Effector memory CD8-positive, alpha-beta T cell (primary cell): ENCODE measurements at regions not wholly inside any gene's neighbourhood (a gene's known extent, or its start where the extent isn't known, plus 50 kb on each side); places are given as distances from the start of the nearest gene placed in this dataset.
"Not testable (repeated sequence)": the region's sequence is repeated elsewhere in the genome, so short reads cannot be mapped to it uniquely, and the experiment has no call there.

ENCODE experiments used
- ATAC-seq: fragments of 150-1000 bp; cut with Tn5 transposase; replicated peaks from 2 replicates; pipeline ENCODE4 v1.10.0; 2021; ENCODE audit warnings: mild to moderate bottlenecking, moderate library complexity
- DNase-seq, 3 experiments: peaks; one replicate each; pipeline ENCODE4 v3.0.0; 2021
- H3K27ac Mint-ChIP-seq, 2 donors: one replicate each; pipeline ENCODE4 v1.8.0; 2022; ENCODE audit warnings: mild to moderate bottlenecking in 2 of 2, mixed read lengths in 2 of 2, moderate library complexity in 2 of 2
- H3K27me3 Mint-ChIP-seq, 2 donors: one replicate each; pipeline ENCODE4 v1.8.0; 2022; ENCODE audit warnings: mixed read lengths in 2 of 2
- H3K36me3 Mint-ChIP-seq: one replicate; pipeline ENCODE4 v1.8.0; 2022; ENCODE audit warnings: mild to moderate bottlenecking, moderate library complexity, mixed read lengths; ENCODE audit not compliant: insufficient read depth
- H3K4me1 Mint-ChIP-seq, 2 donors: one replicate each; pipeline ENCODE4 v1.8.0; 2022; ENCODE audit warnings: low read depth in 2 of 2, mixed read lengths in 2 of 2
- H3K4me3 Mint-ChIP-seq, 2 donors: one replicate each; pipeline ENCODE4 v1.8.0; 2022; ENCODE audit warnings: mild to moderate bottlenecking in 2 of 2, mixed read lengths in 2 of 2, moderate library complexity in 2 of 2
- H3K9me3 Mint-ChIP-seq, 2 donors: one replicate each; pipeline ENCODE4 v1.8.0; 2022; ENCODE audit warnings: mixed read lengths in 2 of 2

DNA sequence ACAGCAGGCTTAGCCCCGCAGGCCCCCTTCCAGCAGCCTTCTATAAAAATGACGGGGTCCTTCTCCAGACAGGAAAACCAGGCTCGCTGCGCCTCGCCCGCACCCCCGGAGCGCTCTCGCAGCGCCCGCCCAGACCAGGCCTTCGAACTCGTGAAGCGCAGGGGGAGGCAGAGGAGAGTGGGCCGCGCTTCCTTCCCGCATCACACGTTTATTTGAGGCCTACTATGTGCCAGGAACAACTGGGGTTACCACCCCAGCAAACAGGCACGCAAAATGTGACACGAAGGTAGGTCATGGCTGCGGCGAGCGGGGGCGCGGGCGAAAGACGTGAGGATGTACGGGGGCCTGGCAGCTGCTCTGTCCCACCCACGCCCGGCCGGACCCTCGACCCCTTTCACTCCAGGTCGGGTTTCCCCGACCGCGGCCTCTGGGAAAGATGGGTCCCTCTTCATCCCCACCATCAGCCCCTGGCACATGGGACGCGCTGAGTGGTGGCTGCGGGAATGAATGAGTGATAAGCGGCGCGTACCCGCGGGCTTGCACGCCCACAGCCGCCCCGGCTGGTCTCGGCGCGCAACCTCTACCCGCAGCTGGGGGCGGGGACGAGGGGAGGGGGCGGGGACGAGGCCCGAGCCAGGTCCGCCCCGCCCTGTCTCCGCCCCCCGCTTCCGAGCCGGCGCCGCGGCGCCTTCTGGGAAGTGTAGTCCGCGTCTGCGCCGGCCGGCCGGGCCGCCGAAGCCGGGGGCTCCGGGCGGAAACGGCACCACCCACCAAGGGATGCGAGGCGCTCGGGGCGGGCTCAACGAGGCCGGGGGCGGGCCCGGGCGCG is 59.1 kb downstream of the ZNF467 start:
- Mint-ChIP-seq H3K27ac (no peak overlapping the region), H3K36me3 (peaks cover 3% of the 10 kb centered on the region), H3K4me1 (peaks cover 16 to 24% of the 10 kb centered on the region in 2 donors), H3K27me3 (no peaks in the 10 kb centered on the region), H3K9me3 (peaks cover 3 to 9% of the 10 kb centered on the region in 2 donors), H3K4me3 (peak overlapping the region; percentile 74 to 78)
- ATAC-seq (peak; percentile 90), DNase-seq (peak; percentile 76 to 83 (median 78))

DNA sequence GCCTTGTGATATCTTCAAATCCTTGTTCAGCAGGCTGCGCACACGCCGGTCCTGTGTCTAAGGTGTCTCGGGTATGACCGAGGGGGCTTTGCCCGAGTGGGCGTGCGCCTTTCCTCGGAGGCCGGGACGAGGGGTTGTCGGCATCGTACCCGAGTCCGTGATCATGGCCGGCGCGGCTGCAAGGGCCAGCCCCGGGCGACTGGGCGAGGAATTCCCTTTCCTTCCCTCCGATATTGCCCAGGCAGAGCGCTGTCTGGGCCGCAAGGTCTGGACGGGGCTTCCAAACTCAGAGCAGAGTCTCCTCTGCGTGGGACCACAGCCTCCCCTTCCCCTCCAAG is 59.7 kb downstream of the ZNF467 start:
- Mint-ChIP-seq H3K36me3 (peaks cover 6% of the 10 kb centered on the region), H3K27me3 (no peaks in the 10 kb centered on the region), H3K9me3 (peaks cover 3 to 9% of the 10 kb centered on the region in 2 donors), H3K27ac (no peak overlapping the region), H3K4me3 (peak overlapping the region; percentile 74 to 78), H3K4me1 (peaks cover 16 to 24% of the 10 kb centered on the region in 2 donors)
- DNase-seq, result no peak
- no peak for ATAC-seq

DNA sequence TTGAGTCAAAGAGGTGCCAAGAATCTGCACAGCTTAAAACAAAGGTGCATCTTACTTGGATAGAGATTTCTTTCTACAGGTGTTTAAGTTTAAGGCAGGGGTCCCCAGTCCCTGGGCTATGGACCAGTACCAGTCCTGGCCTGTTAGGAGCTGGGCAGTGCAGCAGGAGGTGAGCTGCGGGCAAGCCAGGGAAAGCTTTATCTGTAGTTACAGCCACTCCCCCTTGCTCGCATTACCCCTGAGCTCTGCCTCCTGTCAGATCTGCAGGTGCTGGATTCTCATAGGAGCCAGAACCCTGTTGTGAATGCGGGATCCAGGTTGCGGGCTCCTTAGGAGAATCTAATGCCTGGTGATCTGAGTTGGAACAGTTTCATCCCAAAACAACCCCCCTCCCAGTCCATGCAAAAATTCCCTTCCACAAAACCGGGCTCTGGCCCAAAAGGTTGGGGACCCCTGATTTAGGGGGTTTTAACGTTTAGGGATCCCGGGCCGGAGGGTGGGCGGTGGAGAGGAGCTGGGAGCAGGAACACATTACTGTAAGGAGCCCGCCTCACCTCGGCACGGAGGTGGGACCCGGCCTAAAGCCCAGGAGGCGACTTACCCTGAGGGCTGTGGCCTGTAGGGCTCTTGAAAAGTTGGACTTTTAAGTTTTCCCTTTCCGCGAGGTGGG is 60.2 kb downstream of the ZNF467 start:
- Mint-ChIP-seq H3K9me3 (peaks cover 3 to 9% of the 10 kb centered on the region in 2 donors), H3K4me1 (peaks cover 16 to 24% of the 10 kb centered on the region in 2 donors), H3K27me3 (peaks cover 0 to 3% of the 10 kb centered on the region in 2 donors), H3K4me3 (peak overlapping the region; percentile 74 to 78), H3K36me3 (peaks cover 6% of the 10 kb centered on the region), H3K27ac (no peak overlapping the region)
- ATAC-seq, result no peak
- DNase-seq, result no peak

DNA sequence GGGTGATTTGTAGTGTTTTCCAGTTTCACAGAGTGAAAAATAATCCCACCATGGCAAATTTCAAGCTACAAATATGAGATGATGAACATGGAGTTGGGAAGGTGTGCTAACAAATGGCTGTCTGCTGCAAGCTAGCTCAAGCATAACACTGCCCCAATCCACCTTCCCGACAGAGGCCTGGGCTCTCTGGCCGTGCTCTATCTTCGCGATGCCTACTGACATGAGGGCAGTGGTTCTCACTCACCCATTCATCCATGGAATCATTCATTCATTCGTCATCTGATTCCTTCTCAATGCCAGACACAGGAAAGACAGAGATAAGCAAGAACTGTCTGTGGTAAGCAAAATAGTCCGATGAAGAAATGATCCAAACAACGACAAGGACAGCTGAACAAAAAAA is 65.4 kb downstream of the ZNF467 start:
- H3K27me3 Mint-ChIP-seq, result peaks cover 26 to 31% of the 10 kb centered on the region in 2 donors
- H3K4me1 Mint-ChIP-seq, result no peaks in the 10 kb centered on the region
- peaks cover 3 to 9% of the 10 kb centered on the region in 2 donors for H3K9me3 Mint-ChIP-seq
- ATAC-seq (no peak), DNase-seq (no peak)
- no peak overlapping the region for H3K4me3 Mint-ChIP-seq
- H3K36me3 Mint-ChIP-seq, result peaks cover 5% of the 10 kb centered on the region
- no peak overlapping the region for H3K27ac Mint-ChIP-seq

DNA sequence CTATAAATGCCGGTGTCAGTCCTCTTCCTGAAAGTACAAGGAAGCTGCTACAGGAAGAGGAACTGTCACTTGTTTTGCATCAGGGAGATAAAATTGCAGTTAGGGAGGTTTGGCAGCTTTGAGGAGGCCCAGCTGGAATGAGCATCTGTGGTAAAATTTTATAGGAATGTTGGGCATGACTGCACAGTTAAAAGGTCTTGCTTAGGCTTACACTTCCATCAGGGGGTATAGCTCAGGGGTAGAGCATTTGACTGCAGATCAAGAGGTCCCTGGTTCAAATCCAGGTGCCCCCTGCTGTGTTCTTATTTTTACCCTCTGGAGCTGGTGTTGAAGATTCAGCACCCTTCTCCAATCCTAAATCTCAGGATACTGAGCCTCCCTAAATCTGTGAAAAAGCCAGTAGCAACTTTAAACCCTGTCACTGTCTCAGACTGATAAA is 65.9 kb downstream of the ZNF467 start:
- Mint-ChIP-seq H3K4me1 (no peaks in the 10 kb centered on the region), H3K27me3 (peaks cover 31% of the 10 kb centered on the region in 2 donors), H3K9me3 (peaks cover 3 to 9% of the 10 kb centered on the region in 2 donors), H3K27ac (no peak overlapping the region), H3K36me3 (peaks cover 3% of the 10 kb centered on the region), H3K4me3 (no peak overlapping the region)
- ATAC-seq (no peak), DNase-seq (no peak)

DNA sequence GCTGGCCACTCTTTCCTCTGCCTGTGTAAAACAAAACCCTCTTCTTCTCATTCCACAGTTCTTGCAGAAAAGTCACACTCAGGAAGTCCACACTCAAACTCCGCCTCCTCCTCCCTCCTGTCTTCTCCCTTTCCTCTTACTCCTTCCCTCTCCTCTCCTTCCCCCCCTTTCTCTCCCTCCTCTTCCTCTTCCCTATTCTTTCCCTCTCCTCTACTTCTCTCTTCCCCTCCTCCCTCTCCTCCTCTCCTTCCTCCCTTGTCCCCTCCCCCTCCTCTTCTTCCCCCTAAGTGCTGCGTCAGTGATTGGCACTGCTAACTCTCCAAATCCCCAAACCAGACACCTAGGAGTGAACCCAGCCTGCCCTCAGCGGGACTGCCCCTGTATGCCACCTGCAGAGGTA is 67.0 kb downstream of the ZNF467 start:
- H3K27me3 Mint-ChIP-seq, result peaks cover 31% of the 10 kb centered on the region in 2 donors
- no peak overlapping the region for H3K27ac Mint-ChIP-seq
- no peak for DNase-seq
- no peaks in the 10 kb centered on the region for H3K4me1 Mint-ChIP-seq
- ATAC-seq, result no peak
- peaks cover 3% of the 10 kb centered on the region for H3K36me3 Mint-ChIP-seq
- H3K4me3 Mint-ChIP-seq, result no peak overlapping the region
- peaks cover 2 to 8% of the 10 kb centered on the region in 2 donors for H3K9me3 Mint-ChIP-seq

DNA sequence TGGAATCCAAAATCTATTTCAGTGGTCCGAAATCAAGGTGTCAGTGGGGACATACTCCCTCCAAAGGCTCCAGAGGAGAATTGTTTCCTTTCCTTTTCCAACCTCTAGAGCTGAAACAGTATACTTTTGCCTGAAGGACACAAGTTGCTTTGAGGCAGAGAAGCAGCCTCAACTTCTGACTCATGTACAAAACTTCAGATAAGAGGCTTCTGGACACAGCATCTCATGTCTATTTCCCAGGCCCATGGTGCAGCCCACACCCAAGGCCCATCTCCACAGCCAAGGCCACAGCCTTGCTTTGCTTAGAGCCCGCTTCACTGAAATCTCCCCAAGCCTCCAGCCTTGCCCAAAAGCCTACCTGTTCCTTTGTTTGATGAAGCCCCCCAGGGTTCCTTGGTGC is 68.9 kb downstream of the ZNF467 start:
- Mint-ChIP-seq H3K4me1 (no peaks in the 10 kb centered on the region), H3K27ac (no peak overlapping the region), H3K36me3 (peaks cover 3% of the 10 kb centered on the region), H3K27me3 (peaks cover 36 to 40% of the 10 kb centered on the region in 2 donors), H3K9me3 (peaks cover 0 to under 1% of the 10 kb centered on the region in 2 donors), H3K4me3 (no peak overlapping the region)
- DNase-seq (no peak), ATAC-seq (no peak)

DNA sequence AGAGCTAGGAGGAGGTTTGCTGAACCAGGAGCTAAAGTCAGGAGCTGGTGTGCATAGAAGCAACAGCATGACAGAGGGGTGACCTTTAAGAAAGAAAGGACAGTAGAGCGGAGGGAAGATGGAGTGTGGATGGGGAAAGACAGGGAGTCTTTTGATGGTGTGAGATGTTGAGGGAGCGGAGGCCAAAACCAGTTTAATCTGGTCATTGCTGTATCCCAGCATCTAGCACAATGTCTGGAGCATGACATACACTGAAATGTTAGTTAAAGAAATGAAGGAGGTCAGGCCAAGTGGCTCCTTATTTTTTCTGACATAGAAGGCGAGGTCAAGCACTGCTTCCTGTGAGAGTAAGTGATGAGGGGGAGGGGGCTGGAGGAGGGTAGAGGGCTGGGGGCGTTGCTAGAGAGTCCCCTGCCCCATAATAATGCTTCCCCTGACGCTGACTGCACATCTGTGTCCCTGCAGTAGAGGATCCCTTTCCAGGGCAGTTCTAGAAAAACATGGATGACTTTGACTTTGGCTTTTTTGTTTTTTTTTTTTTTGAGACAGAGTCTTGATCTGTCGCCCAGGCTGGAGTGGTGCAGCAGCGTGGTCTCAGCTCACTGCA is 70.2 kb downstream of the ZNF467 start:
- ATAC-seq, result no peak
- Mint-ChIP-seq H3K27ac (no peak overlapping the region), H3K4me1 (no peaks in the 10 kb centered on the region), H3K4me3 (no peak overlapping the region), H3K9me3 (peaks cover under 1 to 3% of the 10 kb centered on the region in 2 donors), H3K36me3 (no peaks in the 10 kb centered on the region), H3K27me3 (peaks cover 39 to 45% of the 10 kb centered on the region in 2 donors)
- DNase-seq, result no peak

DNA sequence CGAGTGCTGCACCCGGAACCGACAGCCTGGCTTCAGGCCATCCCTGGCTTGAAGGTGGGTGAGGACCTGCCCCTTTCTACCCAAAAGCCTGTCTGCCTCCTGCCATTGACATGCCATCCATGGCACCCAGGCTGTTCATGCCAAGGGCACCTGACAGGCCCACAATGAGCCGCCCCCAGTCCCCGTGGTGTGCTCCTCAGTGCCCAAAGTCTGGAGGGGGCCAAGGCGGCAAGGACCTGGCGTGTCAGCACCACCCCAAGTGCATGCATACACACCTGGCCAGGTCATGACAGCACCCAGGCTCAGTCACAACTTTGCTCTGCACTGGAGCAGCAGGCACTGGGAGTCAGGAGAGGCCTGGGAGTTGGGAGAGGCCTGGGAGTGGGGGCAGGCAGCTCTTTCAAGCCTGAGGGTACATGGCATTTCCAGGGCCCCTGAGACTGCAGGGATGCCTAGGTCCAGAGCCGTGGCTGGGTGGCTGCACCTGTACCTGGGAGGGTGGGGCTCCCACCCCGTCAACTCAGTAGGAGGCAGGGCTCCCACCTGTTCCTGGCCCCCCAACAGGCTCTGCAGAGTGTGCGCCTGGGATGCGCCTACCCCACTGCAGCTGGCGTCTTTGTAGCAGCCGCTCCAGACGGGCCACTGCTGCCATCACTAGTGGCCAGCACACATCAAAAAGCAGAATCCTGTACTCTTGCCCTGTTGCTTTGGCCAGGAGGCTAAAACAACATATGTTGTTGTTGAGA is 71.7 kb downstream of the ZNF467 start:
- ATAC-seq (no peak), DNase-seq (no peak)
- H3K9me3 Mint-ChIP-seq, result peaks cover 3 to 6% of the 10 kb centered on the region in 2 donors
- no peaks in the 10 kb centered on the region for H3K36me3 Mint-ChIP-seq
- no peak overlapping the region for H3K27ac Mint-ChIP-seq
- H3K4me1 Mint-ChIP-seq, result no peaks in the 10 kb centered on the region
- peaks cover 31 to 39% of the 10 kb centered on the region in 2 donors for H3K27me3 Mint-ChIP-seq
- H3K4me3 Mint-ChIP-seq, result no peak overlapping the region

DNA sequence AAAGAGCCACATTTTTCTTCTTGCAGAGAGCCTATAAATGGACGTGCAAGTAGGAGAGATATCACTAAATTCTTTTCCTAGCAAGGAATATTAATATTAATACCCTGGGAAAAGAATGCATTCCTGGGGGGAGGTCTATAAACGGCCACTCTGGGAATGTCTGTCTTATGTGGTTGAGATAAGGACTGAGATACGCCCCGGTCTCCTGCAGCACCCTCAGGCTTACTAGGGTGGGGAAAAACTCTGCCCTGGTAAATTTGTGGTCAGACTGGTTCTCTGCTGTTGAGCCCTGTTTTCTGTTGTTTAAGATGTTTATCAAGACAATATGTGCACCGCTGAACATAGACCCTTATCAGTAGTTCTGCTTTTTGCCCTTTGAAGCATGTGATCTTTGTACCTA is 75.6 kb downstream of the ZNF467 start:
- H3K4me3 Mint-ChIP-seq, H3K27ac Mint-ChIP-seq, DNase-seq, H3K36me3 Mint-ChIP-seq, ATAC-seq, H3K4me1 Mint-ChIP-seq, H3K9me3 Mint-ChIP-seq: not testable (repeated sequence)
- peaks cover 47% of the 10 kb centered on the region in 2 donors for H3K27me3 Mint-ChIP-seq

DNA sequence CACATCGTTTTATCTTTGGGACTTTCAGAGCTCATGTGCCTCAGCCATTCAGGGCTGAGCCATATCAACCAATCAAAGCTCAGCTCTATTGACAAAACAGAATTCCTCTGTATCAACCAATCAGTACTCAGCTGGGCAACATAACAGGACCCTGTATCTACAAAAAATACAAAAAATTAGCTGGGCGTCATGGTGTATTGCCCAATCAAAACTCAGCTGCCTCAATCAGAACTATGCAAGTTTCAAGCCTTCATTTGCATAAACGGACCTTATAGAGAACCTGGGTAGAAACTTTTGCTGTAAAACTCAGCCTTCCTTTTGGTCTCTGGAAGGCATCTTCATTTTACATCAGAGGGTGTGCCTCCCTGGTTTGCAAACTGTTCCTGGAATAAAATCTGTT is 77.1 kb downstream of the ZNF467 start:
- Mint-ChIP-seq H3K27ac (no peak overlapping the region), H3K9me3 (peaks cover 3 to 6% of the 10 kb centered on the region in 2 donors), H3K4me1 (no peaks in the 10 kb centered on the region), H3K36me3 (peaks cover 3% of the 10 kb centered on the region), H3K27me3 (peaks cover 57 to 61% of the 10 kb centered on the region in 2 donors), H3K4me3 (no peak overlapping the region)
- DNase-seq, result no peak
- no peak for ATAC-seq

DNA sequence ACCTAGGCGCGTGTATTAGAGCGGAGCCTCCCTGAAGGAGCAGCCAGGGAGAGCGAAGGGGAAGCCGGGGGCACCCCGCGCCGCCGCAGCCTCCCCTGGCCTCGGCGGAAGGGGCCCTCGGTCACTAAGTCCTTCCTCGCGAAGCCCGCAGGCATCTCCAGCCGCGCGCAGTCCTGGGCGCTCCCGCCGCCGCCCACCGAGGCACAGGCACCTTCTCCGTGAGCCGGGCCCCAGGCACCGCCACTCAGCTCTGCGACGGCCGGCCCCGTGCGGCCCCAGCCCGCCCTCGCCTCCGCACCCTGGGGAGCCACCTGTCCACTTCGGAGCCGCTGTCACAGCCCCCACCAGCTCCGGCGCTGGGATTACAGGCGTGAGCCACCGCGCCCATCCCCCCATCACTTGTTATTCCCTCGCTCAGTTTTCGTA is 80.8 kb downstream of the ZNF467 start:
- Mint-ChIP-seq H3K4me1 (no peaks in the 10 kb centered on the region), H3K36me3 (peaks cover 3% of the 10 kb centered on the region), H3K4me3 (no peak overlapping the region), H3K27me3 (peaks cover 74 to 80% of the 10 kb centered on the region in 2 donors), H3K9me3 (no peaks in the 10 kb centered on the region), H3K27ac (no peak overlapping the region)
- ATAC-seq (no peak), DNase-seq (no peak)

DNA sequence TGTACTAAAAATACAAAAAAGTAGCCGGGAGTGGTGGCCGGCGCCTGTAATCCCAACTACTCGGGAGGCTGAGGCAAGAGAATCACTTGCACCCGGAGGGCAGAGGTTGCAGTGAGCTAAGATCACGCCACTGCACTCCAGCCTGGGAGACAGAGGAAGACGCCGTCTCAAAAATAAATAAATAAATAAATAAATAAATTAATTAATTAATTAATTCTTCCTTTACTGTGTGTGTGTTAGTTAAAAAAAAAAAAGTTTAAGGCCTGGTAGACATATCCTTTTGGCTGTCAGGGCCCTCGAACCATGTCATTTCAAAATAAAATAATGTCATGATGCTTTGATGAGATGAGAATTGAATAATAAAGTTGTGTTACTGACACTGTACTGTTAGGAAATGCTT is 81.3 kb downstream of the ZNF467 start:
- Mint-ChIP-seq H3K9me3 (no peaks in the 10 kb centered on the region), H3K27me3 (peaks cover 74 to 85% of the 10 kb centered on the region in 2 donors), H3K4me1 (no peaks in the 10 kb centered on the region), H3K4me3 (no peak overlapping the region), H3K27ac (no peak overlapping the region), H3K36me3 (peaks cover 3% of the 10 kb centered on the region)
- ATAC-seq (no peak), DNase-seq (no peak)
